22Rv1 (cell line): ENCODE measurements at regions not wholly inside any gene's neighbourhood (a gene's known extent, or its start where the extent isn't known, plus 50 kb on each side); places are given as distances from the start of the nearest gene placed in this dataset.

Experiments
- ZFX ChIP-seq: fragments of 450-650 bp; IDR thresholded peaks from 2 replicates; pipeline ENCODE4 v1.6.1; 2017; ENCODE audit warnings: antibody characterized with exemption, borderline replicate concordance
- TF ChIP-seq, protein P1 (sequence below): fragments of 450-650 bp; IDR thresholded peaks from 2 replicates; pipeline ENCODE4 v1.5.1; 2017; ENCODE audit warnings: mild to moderate bottlenecking

- TF ChIP-seq, protein P1, sequence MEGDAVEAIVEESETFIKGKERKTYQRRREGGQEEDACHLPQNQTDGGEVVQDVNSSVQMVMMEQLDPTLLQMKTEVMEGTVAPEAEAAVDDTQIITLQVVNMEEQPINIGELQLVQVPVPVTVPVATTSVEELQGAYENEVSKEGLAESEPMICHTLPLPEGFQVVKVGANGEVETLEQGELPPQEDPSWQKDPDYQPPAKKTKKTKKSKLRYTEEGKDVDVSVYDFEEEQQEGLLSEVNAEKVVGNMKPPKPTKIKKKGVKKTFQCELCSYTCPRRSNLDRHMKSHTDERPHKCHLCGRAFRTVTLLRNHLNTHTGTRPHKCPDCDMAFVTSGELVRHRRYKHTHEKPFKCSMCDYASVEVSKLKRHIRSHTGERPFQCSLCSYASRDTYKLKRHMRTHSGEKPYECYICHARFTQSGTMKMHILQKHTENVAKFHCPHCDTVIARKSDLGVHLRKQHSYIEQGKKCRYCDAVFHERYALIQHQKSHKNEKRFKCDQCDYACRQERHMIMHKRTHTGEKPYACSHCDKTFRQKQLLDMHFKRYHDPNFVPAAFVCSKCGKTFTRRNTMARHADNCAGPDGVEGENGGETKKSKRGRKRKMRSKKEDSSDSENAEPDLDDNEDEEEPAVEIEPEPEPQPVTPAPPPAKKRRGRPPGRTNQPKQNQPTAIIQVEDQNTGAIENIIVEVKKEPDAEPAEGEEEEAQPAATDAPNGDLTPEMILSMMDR, result no peak
- no peak for TF ChIP-seq ZFX
These were observed 403.2 kb downstream of the DAD1 start for GRCh38 chr14:22185789-22186188.
